DMS114 treated with DMSO at 0.1 percent for 48 hours (cell line): ENCODE measurements at regions not wholly inside any gene's neighbourhood (a gene's known extent, or its start where the extent isn't known, plus 50 kb on each side); places are given as distances from the start of the nearest gene placed in this dataset.
"Not testable (repeated sequence)": the region's sequence is repeated elsewhere in the genome, so short reads cannot be mapped to it uniquely, and the experiment has no call there.

Experiments used
- DNase-seq: peaks from one replicate; lab custom pipeline; 2025; ENCODE audit not compliant: unreplicated experiment; lab: John Stamatoyannopoulos, UW

GRCh38 chr16:8075271-8075670 lies 515.0 kb downstream of the TMEM114 start:
- DNase-seq = no peak

GRCh38 chr16:8070506-8070905 lies 519.8 kb downstream of the TMEM114 start:
- no peak for DNase-seq

GRCh38 chr16:8068225-8068624 lies 522.1 kb downstream of the TMEM114 start:
- not testable (repeated sequence) for DNase-seq

- DNase-seq = no peak
Observed at GRCh38 chr16:8063159-8063558, 527.2 kb downstream of the TMEM114 start.

GRCh38 chr16:8062677-8063076 lies 527.6 kb downstream of the TMEM114 start:
- no peak for DNase-seq

- no peak for DNase-seq
Observed at GRCh38 chr16:8055761-8056160, 534.5 kb downstream of the TMEM114 start.

GRCh38 chr16:8053437-8053836 lies 536.9 kb downstream of the TMEM114 start:
- DNase-seq = no peak

GRCh38 chr16:8048433-8048832 lies 541.9 kb downstream of the TMEM114 start:
- DNase-seq = no peak

GRCh38 chr16:8047736-8048135 lies 542.6 kb downstream of the TMEM114 start:
- no peak for DNase-seq

GRCh38 chr16:8044796-8045195 lies 545.5 kb downstream of the TMEM114 start:
- DNase-seq = no peak

GRCh38 chr16:8032406-8032805 lies 557.9 kb downstream of the TMEM114 start:
- no peak for DNase-seq

GRCh38 chr16:8030004-8030403 lies 560.3 kb downstream of the TMEM114 start:
- DNase-seq = not testable (repeated sequence)

GRCh38 chr16:8026450-8026849 lies 563.9 kb downstream of the TMEM114 start:
- no peak for DNase-seq

GRCh38 chr16:8023326-8023725 lies 567.0 kb downstream of the TMEM114 start:
- no peak for DNase-seq

- no peak for DNase-seq
Observed at GRCh38 chr16:8005096-8005860, 585.0 kb downstream of the TMEM114 start.

GRCh38 chr16:7998789-7999453 lies 591.4 kb downstream of the TMEM114 start:
- DNase-seq = no peak

- no peak for DNase-seq
Observed at GRCh38 chr16:7997966-7998365, 592.3 kb downstream of the TMEM114 start.

GRCh38 chr16:7992616-7993015 lies 597.7 kb downstream of the TMEM114 start:
- no peak for DNase-seq

- DNase-seq = no peak
Observed at GRCh38 chr16:7990626-7991260, 599.6 kb downstream of the TMEM114 start.

GRCh38 chr16:7983676-7984075 lies 606.6 kb downstream of the TMEM114 start:
- no peak for DNase-seq

- no peak for DNase-seq
Observed at GRCh38 chr16:7980133-7980483, 610.2 kb downstream of the TMEM114 start.

GRCh38 chr16:7979448-7980132 lies 610.7 kb downstream of the TMEM114 start:
- no peak for DNase-seq
